Nephron progenitor cell (in vitro differentiated cells): ENCODE measurements at regions not wholly inside any gene's neighbourhood (a gene's known extent, or its start where the extent isn't known, plus 50 kb on each side); places are given as distances from the start of the nearest gene placed in this dataset.

Source experiments
- DNase-seq: peaks from one replicate; pipeline ENCODE4 v3.0.0; 2021
- H3K27ac Mint-ChIP-seq: 2 replicates; pipeline ENCODE4 v1.8.0; 2021; ENCODE audit warnings: mild to moderate bottlenecking, moderate library complexity, mixed read lengths
- H3K27me3 Mint-ChIP-seq: 2 replicates; pipeline ENCODE4 v1.8.0; 2021; ENCODE audit warnings: mild to moderate bottlenecking, low read depth, mixed read lengths; ENCODE audit not compliant: poor library complexity
- H3K36me3 Mint-ChIP-seq: 2 replicates; pipeline ENCODE4 v1.8.0; 2021; ENCODE audit warnings: low read depth, mixed read lengths
- H3K4me1 Mint-ChIP-seq: 2 replicates; pipeline ENCODE4 v1.8.0; 2021; ENCODE audit warnings: mixed read lengths
- H3K4me3 Mint-ChIP-seq: 2 replicates; pipeline ENCODE4 v1.8.0; 2021; ENCODE audit warnings: mild to moderate bottlenecking, moderate library complexity, mixed read lengths
- H3K9me3 Mint-ChIP-seq: 2 replicates; pipeline ENCODE4 v1.8.0; 2021; ENCODE audit warnings: mild to moderate bottlenecking, moderate library complexity, mixed read lengths
- TF ChIP-seq, protein P1 (sequence below): fragments of 200-600 bp; sonication (generic); IDR thresholded peaks from 2 replicates; pipeline ENCODE4 v1.5.0; 2021; ENCODE audit warnings: antibody characterized with exemption

DNA sequence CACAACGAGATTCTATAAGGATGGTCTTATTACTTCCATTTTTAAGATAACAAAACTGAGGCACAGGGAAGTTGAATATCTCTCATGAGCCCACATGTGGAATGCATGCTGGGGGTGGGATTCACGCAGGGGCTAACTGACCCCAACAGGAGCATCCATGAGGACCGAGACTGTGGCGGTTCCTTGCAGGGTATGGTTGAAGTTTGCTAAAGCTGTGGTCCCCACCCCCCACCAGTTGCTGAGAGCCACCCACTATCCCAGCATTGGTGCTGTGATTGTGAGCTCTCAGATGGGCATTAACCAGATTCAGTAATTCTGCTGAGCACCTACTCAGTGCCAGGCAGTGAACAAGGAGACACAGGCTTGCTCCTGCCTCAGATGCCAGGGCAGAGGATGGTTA, 116.0 kb upstream of the TEX51 start:
- peaks cover 14% of the 10 kb centered on the region for H3K27me3 Mint-ChIP-seq

DNA sequence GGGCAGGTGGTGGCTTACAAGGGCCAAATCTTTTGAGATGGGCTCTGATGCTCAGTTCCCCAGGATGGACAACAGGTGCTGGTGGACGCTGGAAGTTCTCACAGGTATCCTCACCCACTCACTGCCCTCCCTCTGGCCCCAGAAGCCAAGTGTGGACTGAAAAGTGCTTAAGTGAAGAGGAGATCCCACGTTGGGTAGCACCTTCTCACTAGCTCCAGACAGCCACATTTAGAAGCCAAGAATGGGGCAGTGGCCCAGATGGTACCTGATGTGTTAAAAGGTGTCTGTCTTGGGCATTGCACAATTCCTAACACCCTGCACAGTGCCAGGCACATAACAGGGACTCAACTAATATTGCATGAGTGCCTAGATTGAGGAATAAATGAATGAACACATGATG, 115.3 kb upstream of the TEX51 start:
- peaks cover 11% of the 10 kb centered on the region for H3K27me3 Mint-ChIP-seq
- H3K27ac Mint-ChIP-seq: no peak overlapping the region
- DNase-seq: no peak
- peaks cover 19% of the 10 kb centered on the region for H3K4me1 Mint-ChIP-seq
- no peaks in the 10 kb centered on the region for H3K36me3 Mint-ChIP-seq
- TF ChIP-seq, protein P1, sequence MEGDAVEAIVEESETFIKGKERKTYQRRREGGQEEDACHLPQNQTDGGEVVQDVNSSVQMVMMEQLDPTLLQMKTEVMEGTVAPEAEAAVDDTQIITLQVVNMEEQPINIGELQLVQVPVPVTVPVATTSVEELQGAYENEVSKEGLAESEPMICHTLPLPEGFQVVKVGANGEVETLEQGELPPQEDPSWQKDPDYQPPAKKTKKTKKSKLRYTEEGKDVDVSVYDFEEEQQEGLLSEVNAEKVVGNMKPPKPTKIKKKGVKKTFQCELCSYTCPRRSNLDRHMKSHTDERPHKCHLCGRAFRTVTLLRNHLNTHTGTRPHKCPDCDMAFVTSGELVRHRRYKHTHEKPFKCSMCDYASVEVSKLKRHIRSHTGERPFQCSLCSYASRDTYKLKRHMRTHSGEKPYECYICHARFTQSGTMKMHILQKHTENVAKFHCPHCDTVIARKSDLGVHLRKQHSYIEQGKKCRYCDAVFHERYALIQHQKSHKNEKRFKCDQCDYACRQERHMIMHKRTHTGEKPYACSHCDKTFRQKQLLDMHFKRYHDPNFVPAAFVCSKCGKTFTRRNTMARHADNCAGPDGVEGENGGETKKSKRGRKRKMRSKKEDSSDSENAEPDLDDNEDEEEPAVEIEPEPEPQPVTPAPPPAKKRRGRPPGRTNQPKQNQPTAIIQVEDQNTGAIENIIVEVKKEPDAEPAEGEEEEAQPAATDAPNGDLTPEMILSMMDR: no peak
- H3K4me3 Mint-ChIP-seq: no peak overlapping the region
- no peaks in the 10 kb centered on the region for H3K9me3 Mint-ChIP-seq

More for the DNA sequence above, 116.0 kb upstream of the TEX51 start:
- Mint-ChIP-seq H3K4me3 (no peak overlapping the region), H3K27ac (no peak overlapping the region), H3K36me3 (no peaks in the 10 kb centered on the region), H3K4me1 (peaks cover 23% of the 10 kb centered on the region), H3K9me3 (no peaks in the 10 kb centered on the region)
- DNase-seq: no peak
- TF ChIP-seq, protein P1: no peak

DNA sequence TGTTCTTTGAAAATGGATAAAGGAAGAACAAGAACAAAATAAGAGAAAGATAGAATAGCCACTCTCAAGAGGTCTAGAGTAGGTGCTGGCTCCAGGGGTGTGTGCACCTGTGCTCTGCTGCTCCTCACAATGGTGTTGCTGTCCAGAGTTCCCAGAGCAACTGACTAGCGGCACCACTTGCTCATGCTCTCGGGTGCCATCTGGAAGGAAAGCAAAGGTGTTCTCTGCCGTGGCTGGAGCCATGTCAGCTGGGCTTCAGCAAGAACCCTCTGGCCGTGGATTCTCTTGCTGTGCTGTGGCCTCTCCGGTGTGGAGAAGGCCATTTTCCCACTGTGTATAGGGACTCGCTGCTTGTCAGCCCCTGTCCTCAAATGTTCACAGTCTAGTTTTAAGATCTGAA, 114.6 kb upstream of the TEX51 start:
- DNase-seq: no peak
- H3K9me3 Mint-ChIP-seq: no peaks in the 10 kb centered on the region
- no peak overlapping the region for H3K27ac Mint-ChIP-seq
- peaks cover 11% of the 10 kb centered on the region for H3K27me3 Mint-ChIP-seq
- H3K4me1 Mint-ChIP-seq: peaks cover 12% of the 10 kb centered on the region
- H3K36me3 Mint-ChIP-seq: no peaks in the 10 kb centered on the region
- H3K4me3 Mint-ChIP-seq: no peak overlapping the region
- TF ChIP-seq, protein P1: no peak

DNA sequence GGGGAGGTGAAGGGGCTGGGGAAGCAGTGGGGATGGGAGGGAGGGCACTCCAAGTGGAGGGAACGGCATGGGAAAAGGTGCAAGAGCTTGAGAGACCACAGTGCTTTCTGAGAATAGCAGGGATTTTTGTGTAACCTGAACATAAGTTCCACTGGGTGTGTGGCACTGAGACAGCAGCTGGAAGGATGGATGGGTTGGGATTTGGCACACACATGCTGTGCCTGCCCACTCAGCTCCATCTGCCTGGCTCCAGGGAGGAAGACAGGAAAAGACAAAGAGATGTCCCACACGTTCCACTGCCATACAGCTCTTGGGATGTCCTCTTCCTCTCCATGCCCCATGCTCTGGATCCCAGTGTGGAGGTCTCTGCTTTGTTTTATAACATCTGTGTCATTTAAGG, 114.1 kb upstream of the TEX51 start:
- Mint-ChIP-seq H3K9me3 (no peaks in the 10 kb centered on the region), H3K27ac (no peak overlapping the region), H3K27me3 (peaks cover 11% of the 10 kb centered on the region), H3K36me3 (no peaks in the 10 kb centered on the region), H3K4me1 (peaks cover 9% of the 10 kb centered on the region), H3K4me3 (no peak overlapping the region)
- TF ChIP-seq, protein P1: no peak
- DNase-seq: no peak

DNA sequence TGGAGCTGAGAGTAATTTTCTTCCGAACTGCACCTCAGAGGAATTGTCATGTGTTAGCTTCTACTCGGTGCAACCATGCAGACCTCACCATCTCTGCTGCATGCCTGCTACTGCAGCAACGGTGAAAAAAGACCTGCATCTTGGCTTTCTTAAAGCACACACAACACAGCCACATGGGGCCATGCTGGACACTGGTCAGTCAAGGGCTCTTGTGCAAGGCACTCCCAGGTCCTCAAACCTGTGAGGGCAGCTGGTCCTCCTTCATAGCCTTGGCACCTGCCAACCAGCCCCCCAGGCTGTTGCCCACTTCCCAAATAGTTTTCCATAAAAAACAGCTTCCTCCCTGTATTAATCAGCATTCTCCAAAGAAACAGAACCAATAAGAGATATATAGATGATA, 113.5 kb upstream of the TEX51 start:
- no peak overlapping the region for H3K4me3 Mint-ChIP-seq
- no peaks in the 10 kb centered on the region for H3K36me3 Mint-ChIP-seq
- H3K27me3 Mint-ChIP-seq: peaks cover 11% of the 10 kb centered on the region
- no peak overlapping the region for H3K27ac Mint-ChIP-seq
- no peaks in the 10 kb centered on the region for H3K9me3 Mint-ChIP-seq
- H3K4me1 Mint-ChIP-seq: peaks cover 9% of the 10 kb centered on the region
- DNase-seq: no peak
- TF ChIP-seq, protein P1: no peak

DNA sequence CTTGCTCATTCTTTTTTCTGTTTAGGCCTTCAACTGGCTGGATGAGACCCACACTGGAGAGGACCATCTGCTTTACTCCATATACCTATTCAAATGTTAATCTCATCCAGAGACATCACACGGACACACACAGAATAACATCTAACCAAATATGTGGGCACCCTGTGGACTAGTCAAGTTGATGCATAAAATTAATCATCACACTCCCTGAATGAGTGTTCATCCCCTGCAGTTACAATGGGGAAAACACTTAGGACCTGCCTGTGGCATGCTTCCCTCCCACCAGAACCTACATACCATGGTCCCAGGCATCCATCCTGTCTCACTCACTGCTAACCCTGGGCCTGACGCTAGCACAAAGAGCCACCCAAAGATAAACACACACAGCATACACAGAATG, 112.8 kb upstream of the TEX51 start:
- Mint-ChIP-seq H3K4me1 (peaks cover 9% of the 10 kb centered on the region), H3K27ac (no peak overlapping the region), H3K9me3 (no peaks in the 10 kb centered on the region), H3K4me3 (no peak overlapping the region), H3K36me3 (no peaks in the 10 kb centered on the region), H3K27me3 (peaks cover 11% of the 10 kb centered on the region)
- DNase-seq: no peak
- TF ChIP-seq, protein P1: no peak
